ENCODE measurements at regions not wholly inside any gene's neighbourhood (a gene's known extent, or its start where the extent isn't known, plus 50 kb on each side); places are given as distances from the start of the nearest gene placed in this dataset.

GRCh38 chr12:105676694-105677093, 346.2 kb downstream of the C12orf75 start:
- TF ChIP-seq CTCF (IDR thresholded peaks at IDR 0.05; ENCODE audit: low read length) (no peak), EZH2 (IDR thresholded peaks at IDR 0.05; ENCODE audit: borderline replicate concordance, low read length) (no peak)

Data from OCI-LY1 (cell line).